Nephron (organoid): ENCODE measurements at regions not wholly inside any gene's neighbourhood (a gene's known extent, or its start where the extent isn't known, plus 50 kb on each side); places are given as distances from the start of the nearest gene placed in this dataset.

ENCODE experiments used
- H3K27ac Mint-ChIP-seq, 3 experiments: 2 replicates each; pipeline ENCODE4 v1.8.0; 2020; ENCODE audit warnings: mixed read lengths in 3 of 3, mild to moderate bottlenecking in 2 of 3, moderate library complexity in 1 of 3
- H3K27me3 Mint-ChIP-seq: 2 replicates; pipeline ENCODE4 v1.8.0; 2021; ENCODE audit warnings: low read depth, mild to moderate bottlenecking, moderate library complexity, mixed read lengths
- H3K36me3 Mint-ChIP-seq: 2 replicates; pipeline ENCODE4 v1.8.0; 2020; ENCODE audit warnings: low read depth, mixed read lengths
- H3K4me1 Mint-ChIP-seq: 2 replicates; pipeline ENCODE4 v1.8.0; 2020; ENCODE audit warnings: mixed read lengths
- H3K4me3 Mint-ChIP-seq, 3 experiments: 2 replicates each; pipeline ENCODE4 v1.8.0; 2020; ENCODE audit warnings: mild to moderate bottlenecking in 3 of 3, mixed read lengths in 3 of 3, moderate library complexity in 2 of 3
- H3K9me3 Mint-ChIP-seq: 2 replicates; pipeline ENCODE4 v1.8.0; 2020; ENCODE audit warnings: mixed read lengths
- TF ChIP-seq, protein P1 (sequence below), 3 experiments: fragments of 200-600 bp; sonication (generic); IDR thresholded peaks; one replicate each; pipeline ENCODE4 v1.5.0; 2021; ENCODE audit warnings: antibody characterized with exemption in 3 of 3; ENCODE audit not compliant: unreplicated experiment in 3 of 3

GRCh38 chr2:3122525-3122924, 255.1 kb downstream of the EIPR1 start:
- TF ChIP-seq, protein P1, sequence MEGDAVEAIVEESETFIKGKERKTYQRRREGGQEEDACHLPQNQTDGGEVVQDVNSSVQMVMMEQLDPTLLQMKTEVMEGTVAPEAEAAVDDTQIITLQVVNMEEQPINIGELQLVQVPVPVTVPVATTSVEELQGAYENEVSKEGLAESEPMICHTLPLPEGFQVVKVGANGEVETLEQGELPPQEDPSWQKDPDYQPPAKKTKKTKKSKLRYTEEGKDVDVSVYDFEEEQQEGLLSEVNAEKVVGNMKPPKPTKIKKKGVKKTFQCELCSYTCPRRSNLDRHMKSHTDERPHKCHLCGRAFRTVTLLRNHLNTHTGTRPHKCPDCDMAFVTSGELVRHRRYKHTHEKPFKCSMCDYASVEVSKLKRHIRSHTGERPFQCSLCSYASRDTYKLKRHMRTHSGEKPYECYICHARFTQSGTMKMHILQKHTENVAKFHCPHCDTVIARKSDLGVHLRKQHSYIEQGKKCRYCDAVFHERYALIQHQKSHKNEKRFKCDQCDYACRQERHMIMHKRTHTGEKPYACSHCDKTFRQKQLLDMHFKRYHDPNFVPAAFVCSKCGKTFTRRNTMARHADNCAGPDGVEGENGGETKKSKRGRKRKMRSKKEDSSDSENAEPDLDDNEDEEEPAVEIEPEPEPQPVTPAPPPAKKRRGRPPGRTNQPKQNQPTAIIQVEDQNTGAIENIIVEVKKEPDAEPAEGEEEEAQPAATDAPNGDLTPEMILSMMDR (IDR thresholded peaks at IDR 0.05; ENCODE audit: unreplicated experiment in 3 of 3), result no peak
- Mint-ChIP-seq H3K27ac (no peak overlapping the region), H3K9me3 (peaks cover 13% of the 10 kb centered on the region), H3K36me3 (peaks cover 4% of the 10 kb centered on the region), H3K27me3 (no peaks in the 10 kb centered on the region), H3K4me1 (peaks cover 38% of the 10 kb centered on the region), H3K4me3 (no peak overlapping the region)

- Mint-ChIP-seq H3K4me1 (peaks cover 37% of the 10 kb centered on the region), H3K4me3 (no peak overlapping the region)
Measured at GRCh38 chr2:3121601-3122000, 256.0 kb downstream of the EIPR1 start.

GRCh38 chr2:3117650-3118216, 259.9 kb downstream of the EIPR1 start:
- TF ChIP-seq, protein P1 (IDR thresholded peaks at IDR 0.05; ENCODE audit: unreplicated experiment in 3 of 3), result no peak
- peaks cover 13% of the 10 kb centered on the region for H3K9me3 Mint-ChIP-seq
- H3K4me1 Mint-ChIP-seq, result peaks cover 35% of the 10 kb centered on the region
- no peaks in the 10 kb centered on the region for H3K27me3 Mint-ChIP-seq
- no peak overlapping the region for H3K4me3 Mint-ChIP-seq
- no peak overlapping the region for H3K27ac Mint-ChIP-seq
- H3K36me3 Mint-ChIP-seq, result peaks cover 4% of the 10 kb centered on the region

More at GRCh38 chr2:3121601-3122000, 256.0 kb downstream of the EIPR1 start:
- TF ChIP-seq, protein P1 (IDR thresholded peaks at IDR 0.05; ENCODE audit: unreplicated experiment in 3 of 3), result no peak
- H3K27me3 Mint-ChIP-seq, result no peaks in the 10 kb centered on the region
- no peak overlapping the region for H3K27ac Mint-ChIP-seq
- peaks cover 13% of the 10 kb centered on the region for H3K9me3 Mint-ChIP-seq
- H3K36me3 Mint-ChIP-seq, result peaks cover 4% of the 10 kb centered on the region

DNA sequence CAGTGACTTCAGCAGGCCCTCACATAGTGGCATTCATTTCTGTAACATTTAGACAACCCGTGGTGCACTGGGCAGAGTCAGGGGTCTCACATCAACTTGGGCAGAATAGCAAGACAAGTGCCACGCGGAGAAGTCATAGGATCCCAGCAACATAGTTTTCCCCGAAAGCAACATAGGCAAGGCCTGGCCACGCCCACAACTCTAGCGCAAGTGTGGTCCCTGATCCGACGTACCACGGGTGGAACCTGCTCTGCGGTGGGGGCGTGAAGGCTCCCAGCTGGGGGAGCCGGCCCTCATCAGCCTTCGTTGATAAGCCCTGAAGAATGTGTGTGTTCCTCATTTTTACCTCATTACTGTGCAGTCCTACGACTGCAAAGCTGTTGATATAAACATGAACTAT, 261.2 kb downstream of the EIPR1 start:
- TF ChIP-seq, protein P1 (IDR thresholded peaks at IDR 0.05; ENCODE audit: unreplicated experiment in 3 of 3), result no peak
- Mint-ChIP-seq H3K4me3 (no peak overlapping the region), H3K27ac (no peak overlapping the region), H3K4me1 (peaks cover 36% of the 10 kb centered on the region), H3K27me3 (no peaks in the 10 kb centered on the region), H3K9me3 (peaks cover 10% of the 10 kb centered on the region), H3K36me3 (peaks cover under 1% of the 10 kb centered on the region)

- Mint-ChIP-seq H3K27ac (peak overlapping the region in 1 of 3 experiments; percentile 6), H3K4me3 (no peak overlapping the region), H3K9me3 (peaks cover 5% of the 10 kb centered on the region), H3K27me3 (no peaks in the 10 kb centered on the region), H3K36me3 (no peaks in the 10 kb centered on the region), H3K4me1 (peaks cover 36% of the 10 kb centered on the region)
- TF ChIP-seq, protein P1 (IDR thresholded peaks at IDR 0.05; ENCODE audit: unreplicated experiment in 3 of 3), result no peak
Measured at GRCh38 chr2:3115301-3116042, 262.1 kb downstream of the EIPR1 start.
